Muscle of back (tissue), 3 donors: ENCODE measurements at regions not wholly inside any gene's neighbourhood (a gene's known extent, or its start where the extent isn't known, plus 50 kb on each side); places are given as distances from the start of the nearest gene placed in this dataset.
A peak's percentile ranks its signal among the peaks of the same experiment; 100 is the strongest.
"Not testable (repeated sequence)": the region's sequence is repeated elsewhere in the genome, so short reads cannot be mapped to it uniquely, and the experiment has no call there.

Experiments
- DNase-seq, 3 donors: peaks; one replicate each; pipeline versions ENCODE4 v3.0.0 to v3.0.0-alpha.2; 2013

DNA sequence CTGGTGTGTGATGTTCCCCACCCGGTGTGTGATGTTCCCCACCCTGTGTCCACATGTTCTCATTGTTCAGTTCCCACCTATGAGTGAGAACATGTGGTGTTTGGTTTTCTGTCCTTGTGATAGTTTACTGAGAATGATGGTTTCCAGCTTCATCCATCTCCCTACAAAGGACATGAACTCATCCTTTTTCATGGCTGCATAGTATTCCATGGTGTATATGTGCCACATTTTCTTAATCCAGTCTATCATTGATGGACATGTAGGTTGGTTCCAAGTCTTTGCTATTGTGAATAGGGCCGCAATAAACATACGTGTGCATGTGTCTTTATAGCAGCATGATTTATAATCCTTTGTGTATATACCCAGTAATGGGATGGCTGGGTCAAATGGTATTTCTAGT lies 201.5 kb upstream of the IRAK1BP1 start:
- DNase-seq, result not testable (repeated sequence)

DNA sequence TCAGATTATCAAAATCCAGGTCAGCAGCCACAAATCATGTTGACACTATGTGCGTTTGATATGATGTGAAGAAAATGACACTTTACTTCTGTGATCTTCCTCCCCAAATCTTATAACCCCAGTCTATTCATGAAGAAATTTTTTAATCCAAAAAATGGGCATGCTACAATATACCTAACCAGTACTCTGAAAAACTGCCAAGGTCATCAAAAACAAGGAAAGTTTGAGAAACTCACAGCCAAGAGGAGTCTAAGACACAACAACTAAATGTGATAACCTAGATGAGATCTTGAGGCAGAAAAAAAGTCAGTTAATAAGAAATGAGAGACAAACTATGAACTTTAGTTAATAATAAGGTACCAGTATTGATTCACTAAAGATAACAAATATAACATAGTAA lies 200.6 kb upstream of the IRAK1BP1 start:
- DNase-seq, result no peak

DNA sequence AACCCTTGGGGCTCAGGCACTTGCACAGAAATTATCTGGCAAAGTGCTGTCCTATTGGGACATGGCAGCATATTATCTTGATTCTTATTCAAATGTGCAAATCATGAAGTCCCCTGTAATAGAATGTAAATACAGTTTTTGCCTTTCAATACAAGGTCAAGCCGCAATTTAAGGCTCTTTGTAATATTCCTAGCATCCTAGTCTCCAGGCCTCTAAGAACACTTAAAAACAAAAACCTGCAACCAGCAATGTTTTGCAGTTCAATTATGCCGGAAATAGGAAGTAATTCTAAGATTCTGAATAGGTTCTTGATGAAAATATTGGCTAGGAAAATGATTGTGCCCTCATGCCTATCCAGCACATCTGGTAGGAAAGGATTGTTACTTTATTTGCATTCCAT lies 197.2 kb upstream of the IRAK1BP1 start:
- no peak for DNase-seq

DNA sequence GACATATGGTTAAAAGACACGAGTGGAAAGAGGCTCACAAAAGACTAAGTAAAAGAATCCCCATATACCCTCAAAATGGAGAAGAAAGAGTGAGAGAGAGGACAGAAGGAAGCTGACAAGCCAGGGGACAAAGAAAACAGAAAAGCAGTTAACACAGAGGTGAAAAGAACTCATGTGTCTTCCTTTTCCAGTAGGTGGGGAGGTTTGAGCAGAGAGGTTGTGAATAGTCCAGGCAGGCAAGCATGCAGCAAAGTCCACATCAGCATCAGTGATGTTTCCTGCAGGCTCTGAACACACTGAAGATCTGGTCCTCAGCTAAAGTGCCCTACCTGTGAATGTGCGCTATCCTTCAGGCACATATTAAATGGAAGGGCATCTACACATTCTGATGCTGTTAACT lies 196.5 kb upstream of the IRAK1BP1 start:
- no peak for DNase-seq

DNA sequence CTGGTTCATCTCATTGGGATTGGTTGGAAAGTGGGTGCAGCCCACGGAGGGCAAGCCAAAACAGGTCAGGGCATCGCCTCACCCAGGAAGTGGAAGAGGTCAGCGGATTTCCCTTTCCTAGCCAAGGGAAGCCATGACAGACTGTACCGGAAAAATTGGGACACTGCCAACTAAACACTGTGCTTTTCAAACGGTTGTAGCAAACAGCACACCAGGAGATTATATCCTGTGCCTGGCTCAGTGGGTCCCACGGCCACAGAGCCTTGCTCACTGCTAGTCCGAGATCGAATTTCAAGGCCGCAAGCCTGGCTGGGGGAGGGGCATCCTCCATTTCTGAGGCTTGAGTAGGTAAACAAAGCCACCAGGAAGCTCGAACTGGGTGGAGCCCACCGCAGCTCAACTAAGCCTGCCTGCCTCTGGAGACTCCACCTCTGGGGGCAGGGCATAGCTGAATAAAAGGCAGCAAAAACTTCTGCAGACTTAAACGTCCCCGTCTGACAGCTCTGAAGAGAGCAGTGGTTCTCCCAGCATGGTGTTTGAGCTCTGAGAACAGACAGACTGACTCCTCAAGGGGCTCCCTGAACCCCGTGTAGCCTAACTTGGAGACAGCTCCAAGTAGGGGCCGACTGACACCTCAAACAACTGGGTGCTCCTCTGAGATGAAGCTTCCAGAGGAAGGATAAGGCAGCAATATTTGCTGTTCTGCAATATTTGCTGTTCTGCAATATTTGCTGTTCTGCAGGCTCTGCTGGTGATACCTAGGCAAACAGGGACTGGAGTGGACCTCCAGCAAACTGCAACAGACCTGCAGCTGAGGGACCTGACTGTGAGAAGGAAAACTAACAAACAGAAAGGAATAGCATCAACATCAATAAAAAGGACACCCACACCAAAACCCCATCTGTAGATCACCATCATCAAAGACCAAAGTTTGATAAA lies 191.0 kb upstream of the IRAK1BP1 start:
- not testable (repeated sequence) for DNase-seq

GRCh38 chr6:78688668-78689067 lies 178.7 kb upstream of the IRAK1BP1 start:
- no peak for DNase-seq

DNA sequence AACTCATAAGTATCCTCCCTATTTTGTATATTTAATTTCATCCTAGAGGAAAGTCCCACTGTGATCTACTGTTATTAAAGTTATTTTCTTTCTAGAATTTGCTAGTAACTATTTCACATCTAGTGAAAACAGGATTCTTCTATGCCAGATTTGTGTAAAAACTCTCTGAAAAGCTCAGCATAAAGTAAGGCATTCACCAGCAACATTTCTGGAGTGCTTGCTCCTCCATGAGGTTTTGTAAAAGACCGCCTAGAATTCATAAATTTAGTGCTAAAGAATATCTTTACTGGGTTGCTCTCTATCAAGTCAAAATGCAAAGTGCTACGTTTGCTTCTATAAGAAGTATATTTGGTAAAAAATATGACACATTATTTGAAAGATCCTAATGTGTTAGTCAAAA lies 173.5 kb upstream of the IRAK1BP1 start:
- DNase-seq, result peak in 1 of 3 donors; percentile 10

GRCh38 chr6:78694628-78695027 lies 172.7 kb upstream of the IRAK1BP1 start:
- not testable (repeated sequence) for DNase-seq

GRCh38 chr6:78700991-78701390 lies 166.4 kb upstream of the IRAK1BP1 start:
- no peak for DNase-seq

DNA sequence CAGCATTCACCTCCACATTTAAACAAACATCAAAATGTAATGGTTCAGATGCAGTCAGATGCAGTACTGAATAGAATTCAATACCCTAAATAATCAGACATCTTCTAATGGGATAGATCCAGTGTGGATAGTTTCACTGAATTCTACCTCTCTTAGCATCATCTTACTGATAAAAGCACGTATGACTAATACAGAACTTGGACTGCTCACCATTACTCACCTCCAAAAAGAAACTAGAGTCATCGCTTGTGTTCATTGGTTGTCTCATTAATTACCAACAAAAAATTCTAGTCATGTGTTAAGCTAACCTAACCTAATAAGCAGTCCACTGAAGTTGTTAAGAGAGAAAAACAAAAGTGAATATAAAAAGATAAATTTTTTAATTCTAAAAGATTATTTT lies 165.9 kb upstream of the IRAK1BP1 start:
- peak in 1 of 3 donors; percentile 37 for DNase-seq

DNA sequence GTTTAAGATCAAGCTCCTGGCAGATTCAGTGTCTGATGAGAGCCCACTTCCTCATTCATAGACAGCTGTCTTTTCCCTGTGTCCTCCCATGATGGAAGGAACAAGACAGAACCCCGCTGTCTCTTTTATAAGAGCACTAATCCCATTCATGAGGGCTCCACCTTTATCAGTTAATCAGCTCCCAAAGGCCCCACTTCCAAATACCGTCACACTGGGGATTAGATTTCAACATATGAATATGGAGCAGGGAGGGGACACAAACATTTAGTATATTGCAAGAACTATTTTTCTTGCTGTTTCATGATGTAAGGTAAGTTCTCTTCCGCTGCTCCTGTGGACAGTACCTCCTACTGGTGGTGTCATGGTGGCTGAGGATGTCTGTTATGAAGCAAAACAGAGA lies 158.3 kb upstream of the IRAK1BP1 start:
- DNase-seq, result no peak

DNA sequence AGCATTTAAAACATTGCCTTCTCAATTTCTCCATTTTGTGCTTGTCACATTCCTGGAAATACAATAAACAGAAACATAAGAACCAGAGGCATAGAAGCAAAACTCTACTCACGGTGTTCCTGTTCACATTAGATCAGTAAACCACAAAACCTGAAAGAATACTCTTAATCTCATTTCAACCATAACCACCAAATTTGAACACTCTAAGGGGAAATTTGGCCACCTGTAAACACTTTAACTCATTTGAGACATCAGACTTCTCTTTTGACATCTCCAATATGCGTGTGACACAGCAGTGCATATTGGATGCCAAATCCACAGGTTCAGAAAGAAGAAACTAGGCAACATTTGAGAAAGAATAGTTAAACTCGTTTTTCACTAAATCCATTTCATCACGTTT lies 153.8 kb upstream of the IRAK1BP1 start:
- DNase-seq, result no peak

- no peak for DNase-seq
Measured at GRCh38 chr6:78744144-78744543, 123.2 kb upstream of the IRAK1BP1 start.

GRCh38 chr6:78746457-78746856 lies 120.9 kb upstream of the IRAK1BP1 start:
- DNase-seq, result peak in 1 of 3 donors; percentile 56

DNA sequence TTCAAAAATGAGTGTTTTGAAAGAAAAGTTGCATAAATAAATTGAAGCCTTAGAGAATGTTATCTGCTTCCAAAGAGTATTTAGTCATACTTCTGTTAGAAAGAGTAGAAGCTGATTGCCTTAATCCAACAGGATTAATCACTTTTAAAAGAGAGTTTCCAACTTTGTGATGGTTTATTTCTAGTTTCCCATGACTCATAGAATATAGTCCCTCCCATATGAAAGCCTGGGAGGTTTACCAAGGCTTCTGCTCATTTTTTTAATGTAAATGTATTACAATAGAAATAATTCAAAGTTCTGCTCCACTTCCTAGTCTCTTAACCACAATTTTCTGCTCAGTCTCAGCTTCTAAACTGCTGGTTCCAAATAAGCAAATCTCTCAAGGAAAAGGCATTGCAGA lies 118.0 kb upstream of the IRAK1BP1 start:
- DNase-seq, result peak in 1 of 3 donors; percentile 31

DNA sequence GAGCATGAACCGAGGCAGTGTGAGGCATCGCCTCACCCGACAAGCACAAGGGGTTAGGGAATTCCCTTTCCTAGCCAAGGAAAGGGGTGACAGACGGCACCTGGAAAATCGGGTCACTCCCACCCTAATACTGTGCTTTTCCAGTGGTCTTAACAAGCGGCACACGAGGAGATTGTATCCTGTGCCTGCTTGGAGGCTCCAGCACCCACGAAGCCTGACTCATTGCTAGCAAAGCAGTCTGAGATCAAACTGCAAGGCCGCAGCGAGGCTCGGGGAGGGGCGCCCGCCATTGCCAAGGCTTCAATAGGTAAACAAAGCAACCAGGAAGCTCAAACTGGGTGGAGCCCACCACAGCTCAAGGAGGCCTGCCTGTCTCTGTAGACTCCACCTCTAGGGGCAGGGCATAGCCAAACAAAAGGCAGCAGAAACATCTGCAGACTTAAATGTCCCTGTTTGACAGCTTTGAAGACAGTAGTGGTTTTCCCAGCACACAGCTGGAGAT lies 109.0 kb upstream of the IRAK1BP1 start:
- DNase-seq, result not testable (repeated sequence)

DNA sequence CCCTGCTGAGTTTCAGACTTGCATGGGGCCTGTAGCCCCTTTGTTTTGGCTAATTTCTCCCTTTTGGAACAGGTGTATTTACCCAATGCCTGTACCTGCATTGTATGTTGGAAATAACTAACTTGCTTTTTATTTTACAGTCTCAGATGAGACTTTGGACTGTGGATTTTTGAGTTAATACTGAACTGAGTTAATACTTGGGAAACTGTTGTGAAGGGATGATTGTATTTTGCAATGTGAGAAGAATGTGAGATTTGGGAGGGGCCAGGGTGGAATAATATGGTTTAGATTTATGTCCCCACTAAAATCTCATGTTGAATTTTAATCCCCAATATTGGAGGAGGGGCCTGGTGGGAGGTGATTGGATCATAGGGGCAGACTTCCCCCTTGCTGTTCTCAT lies 99.1 kb upstream of the IRAK1BP1 start:
- DNase-seq, result no peak

DNA sequence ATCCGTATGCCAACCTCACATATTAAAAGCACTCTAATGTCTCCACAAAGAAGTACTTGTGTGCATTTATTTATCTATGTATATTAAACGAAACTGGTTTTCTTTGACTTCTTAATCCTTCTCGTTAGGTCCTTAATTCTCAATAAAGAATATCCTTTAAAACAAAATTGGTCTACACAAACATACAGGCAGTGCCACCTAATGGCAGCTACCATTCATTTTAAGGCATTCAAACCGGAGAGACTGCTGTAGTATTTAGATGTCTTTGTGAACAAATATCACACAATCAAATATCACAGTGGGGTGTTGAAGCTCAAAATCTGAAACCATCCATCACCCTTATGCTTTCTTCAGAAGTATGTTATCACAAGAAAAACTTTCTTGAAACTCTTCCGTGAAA lies 96.6 kb upstream of the IRAK1BP1 start:
- no peak for DNase-seq

DNA sequence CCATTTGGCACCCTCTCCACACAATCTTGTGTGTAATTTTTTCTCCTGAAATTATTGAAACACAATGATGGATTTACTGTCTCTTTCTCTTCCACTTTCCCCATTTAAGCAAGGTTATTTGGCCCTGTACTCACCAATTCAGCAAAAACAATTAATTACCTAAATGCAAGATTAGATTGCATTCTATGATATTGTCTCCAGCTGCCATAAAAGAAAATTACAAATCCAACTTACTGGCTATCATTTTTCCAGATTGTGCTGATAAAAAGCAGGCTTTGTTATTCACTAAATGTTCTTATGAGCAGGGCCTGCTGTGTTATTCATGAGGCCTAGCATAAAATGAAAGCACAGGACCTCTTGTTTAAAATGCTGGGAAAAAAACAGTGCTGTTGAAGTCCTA lies 95.8 kb upstream of the IRAK1BP1 start:
- DNase-seq, result no peak

GRCh38 chr6:78781001-78781400 lies 86.3 kb upstream of the IRAK1BP1 start:
- no peak for DNase-seq

DNA sequence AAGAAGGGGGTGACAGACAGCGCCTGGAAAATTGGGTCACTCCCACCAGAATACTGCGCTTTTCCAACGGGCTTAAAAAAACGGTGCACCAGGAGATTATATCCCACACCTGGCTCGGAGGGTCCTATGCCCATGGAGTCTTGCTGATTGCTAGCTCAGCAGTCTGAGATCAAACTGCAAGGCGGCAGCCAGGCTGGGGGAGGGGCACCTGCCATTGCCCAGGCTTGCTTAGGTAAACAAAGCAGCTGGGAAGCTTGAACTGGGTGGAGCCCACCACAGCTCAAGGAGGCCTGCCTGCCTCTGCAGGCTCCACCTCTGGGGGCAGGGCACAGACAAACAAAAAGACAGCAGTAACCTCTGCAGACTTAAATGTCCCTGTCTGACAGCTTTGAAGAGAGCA lies 84.0 kb upstream of the IRAK1BP1 start:
- DNase-seq, result not testable (repeated sequence)

DNA sequence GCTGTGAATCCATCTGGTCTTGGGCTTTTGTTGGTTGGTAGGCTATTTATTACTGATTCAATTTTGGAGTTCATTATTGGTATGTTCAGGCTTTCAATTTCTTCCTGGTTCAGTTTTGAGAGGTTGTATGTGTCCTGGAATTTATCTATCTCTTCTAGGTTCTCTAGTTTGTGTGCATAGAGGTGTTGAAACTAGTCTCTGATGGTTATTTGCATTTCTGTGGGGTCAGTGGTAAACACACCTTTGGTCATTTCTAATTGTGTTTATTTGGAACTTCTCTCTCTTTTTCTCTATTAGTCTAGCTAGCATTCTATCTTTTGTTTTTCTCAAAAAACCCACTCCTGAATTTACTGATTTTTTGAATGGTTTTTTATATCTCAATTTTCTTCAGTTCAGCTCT lies 70.1 kb upstream of the IRAK1BP1 start:
- no peak for DNase-seq

- DNase-seq, result no peak
Measured at GRCh38 chr6:78799682-78800081, 67.7 kb upstream of the IRAK1BP1 start.

GRCh38 chr6:78806792-78807191 lies 60.6 kb upstream of the IRAK1BP1 start:
- DNase-seq, result not testable (repeated sequence)
